GM19324 (cell line): ENCODE measurements at regions not wholly inside any gene's neighbourhood (a gene's known extent, or its start where the extent isn't known, plus 50 kb on each side); places are given as distances from the start of the nearest gene placed in this dataset.
"Not testable (repeated sequence)": the region's sequence is repeated elsewhere in the genome, so short reads cannot be mapped to it uniquely, and the experiment has no call there.

ENCODE experiments used
- ATAC-seq: cut with Tn5 transposase; IDR thresholded peaks from one replicate; pipeline ENCODE4 v1.9.1; 2021; ENCODE audit warnings: mild to moderate bottlenecking, moderate library complexity; ENCODE audit not compliant: unreplicated experiment, low FRiP score

DNA sequence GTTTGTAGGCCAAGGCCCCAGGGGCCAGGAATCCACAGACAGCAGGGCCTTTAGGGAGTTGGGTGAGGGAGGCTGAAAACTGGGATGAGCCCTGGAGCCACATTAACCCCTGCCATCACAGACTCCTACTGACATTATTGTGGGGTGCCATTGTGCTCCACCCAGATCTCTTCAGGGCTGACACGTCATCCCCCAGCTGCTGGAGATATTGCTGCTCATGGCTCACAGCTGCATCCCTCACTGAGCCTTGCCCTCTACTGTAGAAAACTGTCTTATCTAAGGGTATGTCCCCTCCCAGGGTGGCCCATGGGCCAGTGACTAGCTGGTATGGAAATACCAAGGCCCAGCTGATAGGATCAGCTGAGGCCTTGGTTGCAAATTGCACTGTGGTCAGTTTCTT, 87.3 kb upstream of the PRR23C start:
- no peak for ATAC-seq

DNA sequence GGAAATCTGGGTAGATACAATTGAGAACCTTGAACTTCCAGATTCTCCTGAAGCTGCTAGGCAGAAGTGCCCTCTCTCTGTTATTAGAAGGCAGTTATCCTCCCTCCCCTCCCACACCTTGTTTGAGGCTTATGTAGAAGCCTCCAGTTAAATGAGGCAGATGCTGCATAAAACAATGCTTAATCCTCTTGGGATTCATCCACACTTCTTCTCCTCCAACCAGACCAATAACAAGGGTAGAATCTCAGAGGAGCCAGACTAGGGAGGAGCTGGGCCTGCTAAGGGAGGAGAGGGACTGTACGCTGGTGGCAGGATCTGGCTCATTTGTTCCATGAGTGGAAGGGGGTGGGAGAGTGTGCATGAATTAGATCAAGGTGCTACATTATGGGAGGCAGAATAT, 88.3 kb upstream of the PRR23C start:
- no peak for ATAC-seq

DNA sequence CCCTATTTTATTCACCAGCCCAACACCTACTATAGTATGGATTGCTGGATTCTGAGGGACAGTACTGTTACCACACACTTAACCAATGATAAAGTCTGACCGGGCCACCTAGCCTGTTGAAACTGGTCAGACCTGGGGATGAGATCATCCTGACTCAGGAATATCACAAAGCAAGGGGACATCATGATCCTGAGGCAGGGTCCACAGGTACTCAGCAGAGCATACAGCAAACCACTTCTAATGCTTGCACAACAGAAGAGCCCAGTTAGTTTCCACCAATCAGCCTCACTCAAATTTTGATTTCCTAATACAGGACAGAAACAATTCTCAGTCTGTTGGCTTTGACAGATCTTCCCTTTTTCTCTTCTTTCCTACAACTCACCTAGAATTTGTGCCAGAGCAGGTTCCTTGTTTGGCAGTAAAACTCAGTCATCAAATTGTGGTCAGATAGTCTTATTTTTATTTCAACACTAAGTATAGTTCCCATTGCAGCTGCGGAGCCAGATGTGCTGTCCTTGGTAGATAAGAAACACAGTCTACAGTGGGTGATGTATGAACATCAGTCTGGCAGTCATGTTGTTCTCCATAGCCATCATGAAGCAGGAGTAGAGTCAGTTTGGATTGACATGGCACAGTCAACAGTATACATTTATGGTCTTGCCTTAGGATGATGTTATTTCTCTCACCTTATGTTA, 90.1 kb upstream of the PRR23C start:
- no peak for ATAC-seq

DNA sequence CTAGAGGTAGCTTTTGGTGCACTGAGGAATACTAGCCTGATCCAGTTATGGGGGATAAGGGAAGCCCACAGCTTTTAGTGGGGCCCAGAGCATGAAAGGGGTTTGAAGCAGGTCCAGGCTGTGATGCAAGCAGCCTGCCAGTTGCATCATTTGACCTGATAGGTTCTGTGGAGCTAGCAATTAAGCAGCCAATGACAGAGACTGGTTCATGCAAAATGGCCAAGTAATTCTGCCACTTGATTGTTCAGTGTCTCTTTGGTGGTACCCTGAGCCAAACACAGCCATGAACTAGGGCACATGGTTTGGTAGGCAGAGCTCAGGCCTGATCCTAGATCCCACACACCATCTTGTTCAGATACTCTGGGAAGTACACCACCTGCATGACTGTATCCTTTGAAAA, 91.0 kb upstream of the PRR23C start:
- no peak for ATAC-seq

DNA sequence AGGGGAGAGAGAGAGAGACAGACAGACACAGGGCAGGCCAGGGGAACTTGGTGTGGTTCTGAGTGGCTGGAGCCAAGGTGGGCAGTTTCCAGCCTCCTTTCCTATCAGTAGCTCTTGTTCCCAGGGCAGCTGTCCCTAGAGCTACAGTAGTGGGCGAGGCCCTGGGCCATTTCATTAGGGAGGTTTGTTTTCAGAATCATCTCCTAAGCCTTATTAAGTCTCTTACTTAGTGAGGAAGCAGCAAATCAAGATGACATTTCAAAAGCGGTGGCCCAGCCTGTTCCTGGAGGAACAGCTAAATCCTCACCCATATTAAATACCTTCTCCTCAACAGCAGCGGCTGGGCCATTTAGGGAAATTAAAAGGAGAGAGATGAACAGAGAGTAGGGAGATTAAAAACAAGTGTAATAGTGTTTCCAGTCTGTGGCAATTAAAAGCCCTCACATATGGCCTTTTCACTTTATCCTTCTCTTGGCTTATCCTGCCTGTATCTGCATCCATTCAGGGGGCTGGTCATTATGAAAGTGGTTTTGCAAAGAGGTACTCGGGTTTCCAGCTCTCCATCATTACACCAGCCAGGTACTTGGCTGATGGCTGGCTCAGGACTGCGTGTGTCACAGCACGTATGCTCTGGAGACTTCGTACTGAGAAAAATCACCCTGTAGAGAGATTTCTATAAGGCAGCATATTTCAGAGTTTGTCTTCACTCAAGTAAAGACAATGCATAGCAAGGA, 91.9 kb upstream of the PRR23C start:
- ATAC-seq = no peak

DNA sequence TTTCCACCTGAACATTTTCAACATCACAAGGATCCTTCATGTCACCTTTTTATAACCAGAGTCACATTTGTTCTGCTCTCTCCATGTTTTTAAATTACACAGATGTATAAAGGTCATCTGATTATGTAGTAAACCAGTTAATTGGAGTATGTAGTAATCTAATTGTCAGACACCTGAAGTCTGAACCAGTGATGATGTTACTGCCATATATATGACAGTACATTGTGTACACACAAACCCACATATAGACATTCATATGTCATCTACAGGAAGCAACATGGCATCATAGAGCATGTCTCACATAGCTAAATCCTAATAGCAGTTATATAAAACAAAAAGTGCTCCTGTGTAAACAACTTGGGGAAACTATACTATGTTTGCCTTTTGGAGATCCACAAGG, 95.9 kb upstream of the PRR23C start:
- ATAC-seq = no peak

DNA sequence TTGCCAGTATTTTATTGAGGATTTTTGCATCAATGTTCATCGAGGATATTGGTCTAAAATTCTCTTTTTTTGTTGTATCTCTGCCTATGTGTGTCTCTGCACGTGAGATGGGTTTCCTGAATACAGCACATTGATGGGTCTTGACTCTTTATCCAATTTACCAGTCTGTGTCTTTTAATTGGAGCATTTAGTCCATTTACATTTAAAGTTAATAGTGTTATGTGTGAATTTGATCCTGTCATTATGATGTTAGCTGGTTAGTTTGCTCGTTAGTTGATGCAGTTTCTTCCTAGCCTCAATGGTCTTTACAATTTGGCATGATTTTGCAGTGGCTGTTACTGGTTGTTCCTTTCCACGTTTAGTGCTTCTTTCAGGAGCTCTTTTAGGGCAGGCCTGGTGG, 101.3 kb upstream of the PRR23C start:
- not testable (repeated sequence) for ATAC-seq

DNA sequence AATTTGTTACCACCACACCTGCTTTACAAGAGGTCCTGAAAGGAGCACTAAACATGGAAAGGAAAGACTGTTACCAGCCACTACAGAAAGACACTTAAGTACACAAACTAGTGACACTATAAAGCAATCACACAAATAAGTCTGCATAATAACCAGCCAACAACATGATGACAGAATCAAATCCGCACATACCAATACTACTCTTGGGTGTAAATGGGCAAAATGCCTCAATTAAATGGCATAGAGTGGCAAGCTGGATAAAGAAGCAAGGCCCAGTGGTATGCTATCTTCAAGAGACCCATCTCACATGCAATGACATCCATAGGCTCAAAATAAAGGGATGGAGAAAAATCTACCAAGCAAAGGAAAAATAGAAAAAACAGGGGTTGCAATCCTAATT, 106.8 kb upstream of the PRR23C start:
- no peak for ATAC-seq

DNA sequence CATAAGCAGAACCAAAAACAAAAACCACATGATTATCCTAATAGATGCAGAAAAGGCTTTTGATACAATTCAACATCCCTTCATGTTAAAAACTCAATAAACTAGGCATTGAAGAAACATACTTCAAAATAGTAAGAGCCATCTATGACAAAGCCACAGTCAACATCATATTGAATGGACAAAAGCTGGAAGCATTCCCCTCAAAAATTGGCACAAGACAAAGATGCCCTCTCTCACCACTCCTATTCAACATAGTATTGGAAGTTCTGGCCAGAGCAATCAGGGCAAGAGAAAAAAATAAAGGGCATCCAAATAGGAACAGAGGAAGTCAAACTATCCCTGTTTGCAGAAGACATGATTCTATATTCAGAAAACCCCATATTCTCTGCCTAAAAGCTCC, 108.7 kb upstream of the PRR23C start:
- not testable (repeated sequence) for ATAC-seq

DNA sequence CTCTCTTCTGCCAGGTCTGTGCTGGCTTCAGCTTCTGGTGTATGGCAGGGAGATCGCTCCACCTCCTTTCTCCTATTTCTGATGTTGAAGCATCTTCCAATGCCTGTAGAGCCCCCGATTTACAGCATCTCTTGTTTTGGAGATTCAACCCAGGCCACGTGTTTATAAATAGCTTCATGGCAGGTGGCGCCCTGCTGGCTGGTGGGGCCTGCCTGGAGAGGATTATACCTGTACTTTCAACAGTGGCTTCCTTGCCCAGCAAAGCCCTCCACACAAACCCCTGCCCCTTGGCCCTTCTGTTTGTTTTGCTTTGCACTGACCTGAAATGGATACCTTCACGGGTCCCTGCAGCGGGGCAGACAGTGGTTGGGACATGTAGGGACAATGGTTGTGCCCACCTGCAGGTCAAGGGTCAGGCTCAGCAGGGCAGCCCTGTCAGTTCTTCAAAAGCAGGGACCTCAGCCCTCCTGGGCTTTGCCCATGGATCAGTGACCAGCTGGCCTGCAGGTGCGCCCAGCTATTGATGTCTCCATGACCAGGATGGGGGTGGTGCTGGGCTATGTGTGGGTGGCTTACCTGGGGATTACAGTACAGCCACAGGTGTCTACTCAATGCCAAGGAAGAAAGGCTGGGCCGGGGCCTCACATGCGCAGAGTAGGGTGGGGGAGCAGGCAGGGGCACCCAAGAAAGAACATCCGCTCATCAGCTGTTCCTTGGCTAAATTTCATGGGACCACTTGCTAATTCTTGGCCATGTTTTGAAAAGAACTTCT, 112.7 kb upstream of the PRR23C start:
- ATAC-seq = no peak

DNA sequence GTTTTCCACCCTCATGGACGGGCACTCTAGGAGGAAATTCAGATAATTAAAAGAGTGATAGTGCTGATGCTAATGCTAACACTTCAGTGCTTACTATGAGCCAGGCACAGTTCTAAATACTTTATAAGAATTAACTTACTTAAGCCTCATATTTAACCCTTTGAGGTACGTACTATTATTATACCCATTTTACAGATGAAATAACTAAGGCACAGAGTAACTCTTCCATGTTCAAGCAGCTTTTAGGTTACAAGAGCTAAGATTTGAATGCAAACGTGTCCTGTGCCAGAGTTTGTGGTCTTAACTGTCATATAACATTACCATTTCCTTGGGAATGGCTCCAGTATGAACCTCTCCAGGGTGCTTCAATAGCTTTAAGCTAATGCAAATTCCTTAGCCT, 114.7 kb upstream of the PRR23C start:
- no peak for ATAC-seq

DNA sequence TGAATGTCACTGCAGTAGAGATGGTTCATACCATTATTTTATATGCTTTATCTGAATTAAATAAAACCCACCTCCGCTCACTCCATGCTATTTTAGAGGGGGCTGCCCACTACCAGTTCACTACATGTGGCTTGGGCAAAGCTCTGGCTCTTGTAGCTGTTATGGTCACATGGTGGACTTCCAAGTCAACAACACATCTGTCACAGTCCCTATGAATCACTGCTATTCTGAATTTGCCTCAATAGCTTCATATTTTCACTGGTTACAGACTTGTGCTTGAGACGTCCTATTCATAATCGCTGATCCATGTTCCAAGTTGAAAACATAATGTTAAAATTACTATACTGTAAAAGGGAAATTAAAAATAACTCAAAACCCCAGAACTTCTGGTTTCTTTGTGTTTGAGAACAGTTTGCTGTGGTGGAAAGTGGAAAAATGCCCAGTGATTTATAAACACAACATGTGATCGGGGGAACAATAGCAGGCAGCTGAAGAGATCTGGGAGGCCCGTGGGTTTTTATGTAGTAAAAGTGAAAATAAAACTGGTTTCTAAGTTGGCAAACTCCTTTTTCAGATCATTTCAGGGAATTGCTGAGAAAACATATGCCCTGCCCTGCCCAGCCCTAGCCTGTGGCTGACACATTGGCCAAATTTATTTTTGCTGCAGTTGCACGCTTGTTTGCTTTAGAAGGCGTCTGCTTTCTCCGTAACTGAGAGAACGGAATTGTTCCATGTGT, 128.8 kb upstream of the PRR23C start:
- no peak for ATAC-seq

DNA sequence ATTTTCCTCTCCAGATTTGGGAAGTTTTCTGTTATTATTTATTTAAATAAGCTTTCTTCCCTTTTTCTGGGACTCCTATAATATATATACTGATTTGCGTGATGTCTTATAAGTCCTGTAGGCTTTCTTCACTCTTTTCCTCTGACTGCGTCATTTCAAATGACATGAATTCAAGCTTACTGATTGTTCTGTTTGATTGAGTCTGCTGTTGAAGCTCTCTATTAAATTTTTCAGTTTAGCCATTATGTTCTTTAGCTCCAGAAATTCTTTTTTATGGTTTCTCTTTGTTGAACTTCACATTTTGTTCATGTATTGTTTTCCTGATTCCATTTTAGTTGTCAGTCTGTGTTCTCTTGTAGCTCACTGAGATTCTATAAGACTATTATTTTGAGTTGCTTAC, 135.8 kb upstream of the PRR23C start:
- ATAC-seq = no peak

DNA sequence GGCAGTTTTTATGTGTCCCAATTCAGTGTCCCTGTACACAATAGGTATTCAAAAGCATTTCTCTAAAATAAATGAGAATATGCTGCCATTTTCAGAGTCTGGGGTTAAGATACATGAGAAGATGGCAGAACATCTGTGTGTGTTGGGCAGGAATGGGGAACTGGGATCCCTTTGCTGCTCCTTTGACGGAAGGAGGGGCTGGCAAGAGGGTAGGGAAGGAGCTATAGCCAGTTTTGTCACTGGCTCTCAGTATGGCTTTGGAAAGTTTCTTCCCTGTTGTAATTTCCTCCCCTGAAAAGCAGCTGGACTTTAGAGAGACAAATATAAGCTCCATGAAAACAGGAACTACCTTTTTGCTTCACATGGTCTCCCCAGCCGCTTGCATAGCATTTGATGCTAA, 137.5 kb upstream of the PRR23C start:
- no peak for ATAC-seq

DNA sequence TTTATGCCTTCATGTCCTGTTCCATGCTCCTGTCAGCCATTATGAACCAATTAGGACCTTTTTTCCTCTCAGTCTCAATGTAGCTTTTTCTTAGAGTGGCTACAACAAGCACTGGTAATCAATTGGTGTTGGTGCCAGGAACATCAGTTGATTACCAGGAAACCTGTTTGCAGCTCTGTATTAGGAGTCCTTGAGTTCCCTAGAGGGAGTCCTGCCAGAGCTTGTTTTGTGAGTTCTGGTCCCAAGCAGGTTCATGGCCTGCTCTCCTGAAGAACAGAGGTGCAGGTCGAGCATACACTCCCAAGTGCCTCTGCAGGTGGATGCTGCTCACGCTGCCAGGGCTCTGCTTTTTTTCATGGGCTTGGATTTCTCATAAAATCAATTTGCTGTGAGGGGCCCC, 137.9 kb upstream of the PRR23C start:
- ATAC-seq = no peak

DNA sequence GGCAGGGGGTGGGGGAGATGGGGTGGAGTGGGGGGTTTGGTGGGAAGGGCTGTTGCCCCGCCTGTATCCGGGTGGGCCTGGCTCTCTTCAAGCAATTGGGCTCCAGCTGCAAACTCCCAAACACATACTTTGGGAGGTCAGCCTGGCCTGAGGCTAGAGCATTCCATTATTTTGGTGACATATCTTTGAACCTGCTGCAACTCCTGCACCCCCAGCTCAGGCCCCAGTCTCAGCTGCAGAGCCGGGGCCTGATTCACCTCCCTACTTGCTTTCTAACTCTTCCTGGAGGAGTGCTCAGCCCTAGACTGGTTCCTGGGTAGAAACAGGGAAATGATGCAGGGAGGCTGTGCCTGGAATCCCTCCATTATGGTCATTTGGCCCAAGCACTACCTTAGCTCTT, 140.8 kb upstream of the PRR23C start:
- ATAC-seq = no peak

DNA sequence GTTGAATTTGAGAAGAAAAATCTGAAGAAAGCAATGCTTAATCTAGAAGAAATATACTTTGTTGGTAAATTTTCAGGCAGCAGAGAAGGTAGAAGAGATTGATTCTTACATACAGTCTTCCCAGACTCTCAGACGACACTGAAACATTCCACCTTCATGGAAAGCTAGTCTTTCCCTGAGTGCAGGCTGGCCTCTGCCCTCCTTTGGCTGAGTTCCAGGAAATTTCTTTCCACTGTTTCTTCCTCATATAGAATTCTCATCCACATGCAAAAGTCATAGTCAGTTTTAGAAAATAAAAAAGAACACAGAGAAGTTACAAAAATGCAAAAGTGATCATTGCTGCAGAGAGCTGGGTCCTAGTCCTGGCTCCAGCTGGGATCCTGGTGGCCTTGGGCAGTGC, 142.5 kb upstream of the PRR23C start:
- ATAC-seq = no peak

DNA sequence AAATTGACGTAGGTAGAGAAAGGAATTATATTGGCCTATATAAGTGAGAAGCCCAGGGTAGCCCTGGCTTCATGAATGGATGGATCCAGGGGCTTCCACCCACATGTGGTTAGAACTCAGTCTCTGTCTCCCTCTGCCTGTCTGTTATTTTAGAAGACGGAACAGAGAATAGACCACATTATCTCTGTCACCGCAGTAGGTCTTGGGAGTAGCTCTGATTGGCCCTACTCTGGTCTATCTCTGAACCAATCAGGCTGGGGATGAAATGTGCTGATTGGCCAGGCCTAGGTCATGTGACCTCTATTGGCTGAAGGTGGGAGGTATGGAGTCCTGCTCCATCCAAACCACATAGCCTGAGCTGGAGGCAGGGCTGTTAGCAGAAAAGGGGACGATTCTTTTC, 143.0 kb upstream of the PRR23C start:
- ATAC-seq = no peak

DNA sequence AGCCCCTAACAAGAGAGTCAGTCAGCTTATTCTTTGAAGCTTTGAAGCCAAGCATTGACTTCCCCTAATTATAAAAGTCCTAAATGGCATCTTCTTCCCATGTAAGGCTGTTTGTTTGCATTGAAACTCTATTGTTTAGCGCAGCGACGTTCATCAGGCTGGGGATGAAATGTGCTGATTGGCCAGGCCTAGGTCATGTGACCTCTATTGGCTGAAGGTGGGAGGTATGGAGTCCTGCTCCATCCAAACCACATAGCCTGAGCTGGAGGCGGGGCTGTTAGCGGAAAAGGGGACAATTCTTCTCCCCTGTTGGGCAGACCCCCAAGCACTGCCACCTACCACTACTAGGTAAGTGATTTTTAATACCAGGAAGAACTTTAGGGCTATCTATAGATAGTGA, 145.3 kb upstream of the PRR23C start:
- ATAC-seq = no peak

DNA sequence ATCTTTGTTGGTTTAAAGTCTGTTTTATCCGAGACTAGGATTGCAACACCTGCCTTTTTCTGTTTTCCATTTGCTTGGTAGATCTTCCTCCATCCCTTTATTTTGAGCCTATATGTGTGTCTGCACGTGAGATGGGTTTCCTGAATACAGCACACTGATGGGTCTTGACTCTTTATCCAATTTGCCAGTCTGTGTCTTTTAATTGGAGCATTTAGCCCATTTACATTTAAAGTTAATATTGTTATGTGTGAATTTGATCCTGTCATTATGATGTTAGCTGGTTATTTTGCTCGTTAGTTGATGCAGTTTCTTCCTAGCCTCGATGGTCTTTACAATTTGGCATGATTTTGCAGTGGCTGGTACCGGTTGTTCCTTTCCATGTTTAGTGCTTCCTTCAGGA, 149.4 kb upstream of the MRPS22 start:
- not testable (repeated sequence) for ATAC-seq

DNA sequence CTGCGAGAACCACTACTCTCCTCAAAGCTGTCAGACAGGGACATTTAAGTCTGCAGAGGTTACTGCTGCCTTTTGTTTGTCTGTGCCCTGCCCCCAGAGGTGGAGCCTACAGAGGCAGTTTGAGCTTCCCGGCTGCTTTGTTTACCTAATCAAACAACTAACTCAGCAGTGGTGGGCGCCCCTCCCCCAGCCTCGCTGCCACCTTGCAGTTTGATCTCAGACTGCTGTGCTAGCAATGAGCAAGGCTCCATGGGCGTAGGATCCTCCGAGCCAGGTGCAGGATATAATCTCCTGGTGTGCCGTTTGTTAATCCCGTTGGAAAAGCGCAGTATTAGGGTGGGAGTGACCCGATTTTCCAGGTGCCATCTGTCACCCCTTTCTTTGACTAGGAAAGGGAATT, 147.7 kb upstream of the MRPS22 start:
- not testable (repeated sequence) for ATAC-seq
